GM21360 (cell line): ENCODE measurements at regions not wholly inside any gene's neighbourhood (a gene's known extent, or its start where the extent isn't known, plus 50 kb on each side); places are given as distances from the start of the nearest gene placed in this dataset.
"Not testable (repeated sequence)": the region's sequence is repeated elsewhere in the genome, so short reads cannot be mapped to it uniquely, and the experiment has no call there.

ENCODE experiments used
- ATAC-seq: cut with Tn5 transposase; IDR thresholded peaks from one replicate; pipeline ENCODE4 v1.9.1; 2021; ENCODE audit warnings: mild to moderate bottlenecking, moderate library complexity; ENCODE audit not compliant: unreplicated experiment

GRCh38 chr10:52477305-52477704 lies 163.2 kb downstream of the DKK1 start:
- ATAC-seq: no peak

- ATAC-seq: no peak
Observed at GRCh38 chr10:52479567-52479966, 165.5 kb downstream of the DKK1 start.

GRCh38 chr10:52481986-52482555 lies 168.0 kb downstream of the DKK1 start:
- ATAC-seq: no peak

- peak; percentile 83 for ATAC-seq
Observed at GRCh38 chr10:52483587-52483986, 169.5 kb downstream of the DKK1 start.

GRCh38 chr10:52484206-52485065 lies 170.4 kb downstream of the DKK1 start:
- ATAC-seq: no peak

- no peak for ATAC-seq
Observed at GRCh38 chr10:52485462-52485861, 171.4 kb downstream of the DKK1 start.

GRCh38 chr10:52486840-52487611 lies 172.9 kb downstream of the DKK1 start:
- no peak for ATAC-seq

GRCh38 chr10:52488606-52489485 lies 174.8 kb downstream of the DKK1 start:
- ATAC-seq: no peak

GRCh38 chr10:52491246-52491995 lies 177.3 kb downstream of the DKK1 start:
- no peak for ATAC-seq

GRCh38 chr10:52499281-52499680 lies 185.2 kb downstream of the DKK1 start:
- ATAC-seq: no peak

- no peak for ATAC-seq
Observed at GRCh38 chr10:52500476-52500875, 186.4 kb downstream of the DKK1 start.

GRCh38 chr10:52502237-52502636 lies 188.2 kb downstream of the DKK1 start:
- ATAC-seq: no peak

- ATAC-seq: not testable (repeated sequence)
Observed at GRCh38 chr10:52505341-52505740, 191.3 kb downstream of the DKK1 start.

- ATAC-seq: no peak
Observed at GRCh38 chr10:52514481-52514880, 200.4 kb downstream of the DKK1 start.

- no peak for ATAC-seq
Observed at GRCh38 chr10:52517012-52517411, 202.9 kb downstream of the DKK1 start.

GRCh38 chr10:52523696-52524095 lies 209.6 kb downstream of the DKK1 start:
- no peak for ATAC-seq

- no peak for ATAC-seq
Observed at GRCh38 chr10:52525761-52526160, 211.7 kb downstream of the DKK1 start.

GRCh38 chr10:52526251-52526823 lies 212.3 kb downstream of the DKK1 start:
- ATAC-seq: no peak

GRCh38 chr10:52532650-52533290 lies 218.7 kb downstream of the DKK1 start:
- ATAC-seq: no peak
